HG03432 (cell line): ENCODE measurements at regions not wholly inside any gene's neighbourhood (a gene's known extent, or its start where the extent isn't known, plus 50 kb on each side); places are given as distances from the start of the nearest gene placed in this dataset.
"Not testable (repeated sequence)": the region's sequence is repeated elsewhere in the genome, so short reads cannot be mapped to it uniquely, and the experiment has no call there.

Experiments used
- ATAC-seq: cut with Tn5 transposase; IDR thresholded peaks from one replicate; pipeline ENCODE4 v1.9.1; 2021; ENCODE audit warnings: mild to moderate bottlenecking, moderate library complexity; ENCODE audit not compliant: unreplicated experiment

DNA sequence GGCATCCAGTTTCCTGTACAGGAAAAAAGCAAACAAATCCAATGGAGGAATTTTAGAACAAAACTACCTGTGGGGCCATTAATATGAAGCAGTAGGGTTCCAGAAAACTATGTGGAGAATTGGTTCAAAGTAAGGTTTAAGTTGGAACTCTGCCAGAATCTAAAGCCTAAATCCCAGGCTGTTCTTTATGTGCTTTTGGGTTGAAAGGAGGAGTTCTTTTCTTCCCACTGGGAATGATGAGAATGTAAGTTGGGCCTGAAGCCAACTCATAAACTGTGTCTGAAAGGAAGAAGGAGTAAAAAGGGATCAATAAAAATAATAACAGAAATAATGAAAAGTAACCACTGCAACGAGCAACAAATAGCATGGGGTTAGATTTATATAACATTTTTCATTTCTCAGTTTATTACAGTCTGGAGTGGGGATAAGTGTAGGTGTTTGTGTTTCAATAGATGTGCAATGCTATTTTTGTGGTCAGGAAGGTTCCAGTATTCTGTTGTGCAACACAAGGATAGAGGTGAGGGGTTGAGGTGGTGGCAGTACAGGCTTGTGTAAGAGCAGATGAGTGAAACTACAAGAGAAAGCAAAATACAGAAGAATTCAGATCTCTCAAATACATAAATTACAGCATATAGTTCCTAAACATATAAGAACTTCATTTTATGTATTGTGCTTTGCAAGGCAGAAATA, 373.6 kb downstream of the EMP1 start:
- no peak for ATAC-seq

DNA sequence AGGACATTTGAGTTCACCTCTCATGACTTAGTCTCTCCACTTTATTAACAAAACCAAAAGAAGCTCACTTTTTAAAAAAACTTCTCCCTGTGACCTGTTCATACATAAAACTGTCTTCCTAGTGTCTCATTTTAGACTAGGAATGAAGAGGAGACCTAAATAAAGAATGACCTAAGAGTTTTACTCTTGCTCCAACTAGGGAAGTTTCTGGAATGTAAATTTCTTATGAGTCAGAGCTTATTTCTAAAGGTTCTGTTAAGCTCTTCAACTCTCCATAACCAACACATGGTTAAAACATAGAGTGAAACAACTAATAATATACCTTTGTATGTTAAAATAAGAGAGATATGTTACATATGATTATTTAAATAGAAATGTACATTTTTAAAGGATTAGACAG, 369.8 kb downstream of the EMP1 start:
- ATAC-seq: no peak

DNA sequence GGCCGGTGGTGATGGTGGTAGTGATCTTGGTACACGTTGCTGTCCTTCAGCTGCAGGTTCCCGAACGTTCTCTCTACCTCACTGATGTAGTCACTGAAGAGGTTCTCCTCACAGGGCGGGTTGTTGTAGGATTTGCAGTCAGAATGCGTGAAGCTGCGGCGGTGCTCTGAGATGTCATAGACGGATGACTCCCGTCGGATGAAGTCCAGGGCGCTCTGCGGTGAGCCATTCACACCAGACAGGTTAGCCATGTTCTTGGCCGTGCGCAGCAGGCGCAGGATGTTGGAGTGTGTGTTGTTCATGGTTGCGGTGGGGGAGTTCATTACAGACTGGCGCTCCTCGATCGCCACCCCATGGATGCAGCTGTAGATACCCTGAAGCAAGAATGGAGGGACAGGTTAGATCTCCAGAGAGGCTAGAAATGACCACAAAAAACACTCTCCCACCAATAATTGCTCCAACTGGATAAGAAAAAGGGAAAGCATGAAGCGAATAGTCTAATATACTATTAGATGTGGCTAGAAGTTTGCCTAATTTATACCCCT, 367.8 kb downstream of the EMP1 start:
- no peak for ATAC-seq

- no peak for ATAC-seq
These were observed 367.2 kb downstream of the EMP1 start for GRCh38 chr12:13563743-13564125.

- ATAC-seq: no peak
These were observed 366.6 kb downstream of the EMP1 start for GRCh38 chr12:13562915-13563742.

DNA sequence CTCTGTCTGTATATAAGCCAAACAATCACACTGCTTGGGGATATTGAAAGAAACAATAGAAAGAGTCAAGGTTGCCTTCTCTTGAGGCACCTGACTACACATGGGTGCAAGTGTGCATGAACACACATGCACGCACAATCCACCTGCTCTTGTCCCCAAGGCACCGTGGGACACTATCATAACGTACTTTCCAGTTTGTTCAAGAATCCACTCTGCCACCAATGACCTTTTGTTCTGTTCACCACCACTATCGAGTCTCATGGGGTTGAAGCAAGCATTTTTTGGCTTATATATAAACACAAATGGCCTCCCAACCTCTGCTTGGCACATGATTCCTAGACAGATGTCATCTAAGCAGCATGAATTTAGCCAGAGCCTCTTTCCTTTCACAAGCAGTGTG, 365.4 kb downstream of the EMP1 start:
- no peak for ATAC-seq

DNA sequence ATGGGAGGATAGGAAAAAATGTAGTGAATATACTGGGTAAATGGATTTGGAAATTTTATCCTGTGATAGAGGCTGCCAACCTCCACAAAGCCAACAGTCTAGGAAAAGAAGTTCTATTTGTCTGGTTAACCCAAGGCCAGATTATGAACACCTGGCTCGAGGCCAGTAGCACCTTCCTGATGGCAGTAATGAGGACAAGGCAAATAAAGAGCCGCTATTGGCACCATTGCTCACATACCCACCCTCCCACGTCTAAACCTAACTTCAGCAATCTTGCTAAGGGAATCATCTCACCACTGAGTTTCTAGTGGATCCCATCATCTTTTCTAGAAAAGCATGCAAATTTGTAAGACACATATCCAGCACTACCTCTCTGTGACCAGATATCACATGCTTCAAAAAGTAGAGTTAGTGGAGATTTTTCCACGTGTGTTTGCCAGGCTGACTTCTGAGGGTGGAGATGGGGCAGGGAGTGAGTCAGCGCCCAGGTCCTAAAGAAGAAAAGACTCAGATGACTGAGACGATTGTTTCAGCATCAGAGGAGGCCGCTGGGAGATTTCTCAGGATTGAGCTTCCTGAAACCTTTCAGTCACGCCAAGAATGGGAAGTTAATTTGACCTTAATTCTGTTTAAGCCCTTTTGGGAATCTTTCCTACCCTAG, 362.9 kb downstream of the EMP1 start:
- no peak for ATAC-seq

GRCh38 chr12:13552830-13553229, 356.3 kb downstream of the EMP1 start:
- ATAC-seq: no peak

GRCh38 chr12:13547283-13547682, 350.8 kb downstream of the EMP1 start:
- no peak for ATAC-seq

DNA sequence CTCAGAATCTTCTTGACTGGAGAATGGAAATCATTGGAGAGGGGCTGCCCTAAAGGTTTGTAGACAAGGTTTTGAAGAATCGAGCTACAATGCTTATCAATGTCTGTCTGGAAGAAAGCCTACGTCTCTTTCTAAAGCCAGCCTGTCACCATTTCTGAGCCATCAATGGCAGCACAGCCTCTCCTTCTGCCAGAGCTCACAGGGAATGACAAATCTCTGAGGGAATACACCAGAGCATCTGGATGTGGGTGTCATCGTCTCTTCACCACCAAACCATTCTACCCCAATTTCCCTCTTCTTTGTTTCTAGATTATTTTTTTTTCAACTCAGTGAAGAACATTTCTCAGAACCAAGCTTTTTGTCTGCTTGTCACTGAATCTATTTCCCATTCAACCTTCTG, 349.7 kb downstream of the EMP1 start:
- no peak for ATAC-seq

DNA sequence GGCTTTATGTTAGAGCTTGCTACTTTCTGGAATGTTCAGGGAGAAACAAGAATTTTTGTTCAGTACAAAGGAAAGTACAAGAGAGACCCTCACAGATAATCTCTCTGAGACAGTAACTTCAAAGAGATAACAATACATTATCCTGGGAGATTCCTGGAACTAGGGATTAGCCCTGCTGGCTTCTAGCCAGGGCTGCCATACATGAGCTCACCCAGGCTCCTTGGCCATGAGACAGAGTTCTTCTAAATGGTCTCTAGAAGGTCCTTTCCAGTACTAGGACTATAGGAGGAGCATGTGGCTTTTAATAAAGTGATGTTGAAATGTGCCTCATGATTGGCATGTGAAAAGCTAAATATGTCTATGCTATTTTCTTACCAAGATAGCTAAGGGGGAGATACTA, 342.5 kb downstream of the EMP1 start:
- no peak for ATAC-seq

DNA sequence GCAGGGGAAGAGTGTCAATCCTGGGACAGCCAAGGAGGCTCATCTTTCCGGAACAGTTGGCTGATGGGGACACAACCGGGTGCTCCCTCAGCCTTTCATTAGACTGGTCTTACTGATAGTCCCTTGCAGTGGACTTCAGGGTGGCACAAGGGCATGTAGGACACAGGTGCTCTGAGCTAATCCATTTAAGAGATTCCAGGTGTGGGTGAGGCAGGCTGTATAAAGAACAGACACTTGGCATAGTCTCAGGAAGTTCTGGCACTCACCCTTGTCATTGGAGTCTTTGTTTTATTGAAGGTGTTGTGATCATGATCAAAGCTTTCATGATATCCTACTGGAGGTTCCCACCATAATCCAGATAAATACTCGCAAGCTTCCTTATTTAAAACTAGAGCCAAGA, 341.6 kb downstream of the EMP1 start:
- ATAC-seq: no peak

- ATAC-seq: peak; percentile 75
These were observed 341.1 kb downstream of the EMP1 start for GRCh38 chr12:13537623-13538022.

DNA sequence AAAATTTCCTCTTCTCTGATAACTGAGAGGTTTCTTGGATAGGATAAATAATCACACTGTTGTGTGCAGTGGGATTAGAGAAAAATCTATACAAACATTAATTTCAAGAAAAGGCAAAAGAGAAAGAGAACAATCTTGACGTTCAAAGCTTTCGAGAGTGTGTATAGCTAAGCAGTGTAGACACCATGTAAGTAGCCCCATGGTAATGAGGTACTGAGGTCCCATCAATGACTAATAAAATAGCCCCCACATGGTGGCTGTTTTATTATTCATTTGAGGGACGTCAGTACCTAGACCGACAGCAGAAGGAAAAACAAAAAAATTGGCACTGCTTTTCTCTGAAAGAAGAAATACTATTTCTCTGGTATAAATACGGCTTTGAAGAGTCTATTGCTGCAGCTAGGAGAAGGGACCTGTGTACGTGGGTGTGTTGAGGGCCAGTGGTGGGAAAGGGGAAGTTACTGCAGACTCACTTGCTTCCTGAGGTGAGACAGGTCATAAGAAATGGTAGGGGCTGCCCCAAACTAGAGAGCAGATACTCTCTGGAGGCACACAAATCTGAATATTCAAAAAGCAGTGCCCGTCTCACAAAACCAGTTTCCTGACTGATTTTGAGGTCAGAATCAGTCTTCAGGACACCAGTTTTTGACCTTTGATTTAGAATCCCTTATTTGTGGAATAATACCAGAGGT, 339.8 kb downstream of the EMP1 start:
- peak; percentile 97 for ATAC-seq

GRCh38 chr12:13534645-13535398, 338.3 kb downstream of the EMP1 start:
- no peak for ATAC-seq

DNA sequence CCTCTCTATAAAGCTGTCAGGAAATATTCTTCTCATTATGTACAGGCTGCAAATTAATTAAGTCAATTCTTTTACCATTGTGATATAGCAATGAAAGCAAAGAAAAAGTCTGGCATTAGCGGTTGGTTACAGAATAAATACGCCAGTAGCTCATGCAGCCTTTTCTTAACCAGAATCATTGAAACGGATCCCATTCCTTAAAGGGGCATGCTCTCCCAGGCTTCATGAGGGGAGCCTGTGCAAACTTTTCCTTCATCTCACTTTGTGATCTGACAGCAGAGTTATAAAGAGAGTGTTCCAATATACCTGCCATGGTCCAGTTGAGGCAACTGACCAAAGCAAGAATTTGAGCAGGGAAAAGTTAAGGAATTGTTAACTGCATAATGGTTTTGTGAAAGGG, 337.7 kb downstream of the EMP1 start:
- no peak for ATAC-seq

DNA sequence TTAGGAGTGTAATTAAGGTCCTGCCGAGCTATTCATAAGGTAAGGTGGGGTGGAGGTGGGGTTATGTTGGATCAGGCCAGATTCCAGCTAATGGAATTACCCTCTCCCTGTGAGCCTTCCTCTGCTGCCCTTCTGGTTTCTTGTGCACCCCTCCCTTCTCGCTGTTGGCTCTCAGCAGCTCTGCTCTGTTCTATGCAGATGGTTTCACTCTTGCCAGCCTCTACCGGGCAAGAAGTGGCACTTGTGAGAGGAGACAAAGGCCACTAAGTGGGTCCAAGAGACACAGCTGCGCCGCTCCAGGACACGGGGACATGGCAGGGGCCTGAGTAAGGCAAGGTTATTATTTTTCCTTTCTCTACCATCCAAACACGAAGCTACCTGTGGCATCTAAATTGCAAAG, 334.4 kb downstream of the EMP1 start:
- ATAC-seq: no peak

- not testable (repeated sequence) for ATAC-seq
These were observed 329.8 kb downstream of the EMP1 start for GRCh38 chr12:13526185-13526921.

GRCh38 chr12:13523536-13524307, 327.2 kb downstream of the EMP1 start:
- no peak for ATAC-seq
